ENCODE measurements at regions not wholly inside any gene's neighbourhood (a gene's known extent, or its start where the extent isn't known, plus 50 kb on each side); places are given as distances from the start of the nearest gene placed in this dataset.

DNA sequence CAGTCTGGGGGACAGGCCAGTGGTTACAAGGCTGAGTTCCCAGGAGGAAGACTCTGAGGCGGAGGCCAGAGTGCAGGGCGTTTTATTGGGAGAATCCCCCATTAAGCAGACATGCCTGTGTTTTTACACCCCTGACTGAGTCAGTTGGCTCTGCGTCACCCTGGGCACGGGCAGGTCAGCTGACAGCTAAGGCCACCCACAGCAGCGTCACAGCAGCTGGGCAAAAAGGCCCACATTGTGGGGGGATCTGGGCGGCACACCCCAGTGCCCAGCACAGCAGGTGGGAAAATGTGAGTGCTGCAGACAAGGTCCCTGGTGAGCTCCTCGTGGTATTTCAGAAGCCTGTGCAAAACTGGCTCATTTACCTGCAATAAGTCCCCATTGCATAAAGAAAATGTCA lies 184.7 kb downstream of the AACS start:
- Histone ChIP-seq H3K9me3 (ENCODE audit: insufficient read depth, low read depth) (no peaks in the 10 kb centered on the region), H3F3A (ENCODE audit: insufficient read depth, low read depth) (no peaks in the 10 kb centered on the region), H3K4me3 (no peak overlapping the region), H3K27ac (no peak overlapping the region), H2AFZ (no peak overlapping the region), H3K79me2 (ENCODE audit: low read depth) (no peaks in the 10 kb centered on the region), H3K9me2 (ENCODE audit: insufficient read depth) (no peaks in the 10 kb centered on the region), H3K36me3 (ENCODE audit: low read depth) (no peaks in the 10 kb centered on the region), H3K27me3 (ENCODE audit: insufficient read depth, low read depth) (peaks cover 97% of the 10 kb centered on the region), H4K20me1 (ENCODE audit: insufficient read depth) (no peaks in the 10 kb centered on the region), H3K4me1 (replicated peaks; ENCODE audit: insufficient read depth) (no peaks in the 10 kb centered on the region), H3K4me2 (no peak overlapping the region)
- ChIA-PET POLR2A (ENCODE audit: unreplicated experiment) (no interaction called here), CTCF (no interaction called here)
- TF ChIP-seq EZH2 (IDR thresholded peaks at IDR 0.05; ENCODE audit: low read depth), result no peak
- TF ChIP-seq, protein P1, sequence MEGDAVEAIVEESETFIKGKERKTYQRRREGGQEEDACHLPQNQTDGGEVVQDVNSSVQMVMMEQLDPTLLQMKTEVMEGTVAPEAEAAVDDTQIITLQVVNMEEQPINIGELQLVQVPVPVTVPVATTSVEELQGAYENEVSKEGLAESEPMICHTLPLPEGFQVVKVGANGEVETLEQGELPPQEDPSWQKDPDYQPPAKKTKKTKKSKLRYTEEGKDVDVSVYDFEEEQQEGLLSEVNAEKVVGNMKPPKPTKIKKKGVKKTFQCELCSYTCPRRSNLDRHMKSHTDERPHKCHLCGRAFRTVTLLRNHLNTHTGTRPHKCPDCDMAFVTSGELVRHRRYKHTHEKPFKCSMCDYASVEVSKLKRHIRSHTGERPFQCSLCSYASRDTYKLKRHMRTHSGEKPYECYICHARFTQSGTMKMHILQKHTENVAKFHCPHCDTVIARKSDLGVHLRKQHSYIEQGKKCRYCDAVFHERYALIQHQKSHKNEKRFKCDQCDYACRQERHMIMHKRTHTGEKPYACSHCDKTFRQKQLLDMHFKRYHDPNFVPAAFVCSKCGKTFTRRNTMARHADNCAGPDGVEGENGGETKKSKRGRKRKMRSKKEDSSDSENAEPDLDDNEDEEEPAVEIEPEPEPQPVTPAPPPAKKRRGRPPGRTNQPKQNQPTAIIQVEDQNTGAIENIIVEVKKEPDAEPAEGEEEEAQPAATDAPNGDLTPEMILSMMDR (conservative IDR thresholded peaks at IDR 0.05), result no peak
- intact Hi-C loops (cut with micrococcal nuclease; ENCODE audit: unreplicated experiment), result no loop called here
- no peak for DNase-seq
- no TSS peak for BruUV-seq (replicated peaks)

DNA sequence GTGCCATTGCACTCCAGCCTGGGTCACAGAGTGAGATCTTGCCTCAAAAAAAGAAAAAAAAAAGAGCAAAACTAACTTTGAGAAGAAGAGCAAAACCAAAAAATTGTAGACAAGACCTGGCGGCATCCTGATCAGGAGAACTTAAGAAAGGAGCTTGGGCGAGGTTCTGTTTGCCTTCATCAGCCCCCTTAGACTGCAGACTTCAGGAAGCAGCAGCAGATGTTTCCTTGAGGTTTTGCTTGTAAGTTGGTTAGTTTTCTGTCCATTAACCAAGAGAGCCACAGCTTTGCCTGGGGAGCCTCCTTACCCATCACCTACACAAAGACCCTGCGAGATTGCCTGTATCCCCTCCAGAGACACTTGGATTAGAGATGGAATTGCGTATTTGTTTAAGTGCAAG lies 189.0 kb downstream of the AACS start:
- Histone ChIP-seq H3K4me1 (replicated peaks; ENCODE audit: insufficient read depth) (no peaks in the 10 kb centered on the region), H3K27me3 (ENCODE audit: insufficient read depth, low read depth) (peaks cover 100% of the 10 kb centered on the region), H3K27ac (no peak overlapping the region), H3K79me2 (ENCODE audit: low read depth) (no peaks in the 10 kb centered on the region), H3K4me3 (no peak overlapping the region), H3K9me3 (ENCODE audit: insufficient read depth, low read depth) (no peaks in the 10 kb centered on the region), H3K36me3 (ENCODE audit: low read depth) (no peaks in the 10 kb centered on the region), H3K4me2 (no peak overlapping the region), H4K20me1 (ENCODE audit: insufficient read depth) (no peaks in the 10 kb centered on the region), H2AFZ (no peak overlapping the region), H3K9me2 (ENCODE audit: insufficient read depth) (no peaks in the 10 kb centered on the region), H3F3A (ENCODE audit: insufficient read depth, low read depth) (no peaks in the 10 kb centered on the region)
- BruUV-seq (replicated peaks), result no TSS peak
- no peak for TF ChIP-seq EZH2 (IDR thresholded peaks at IDR 0.05; ENCODE audit: low read depth)
- TF ChIP-seq, protein P1 (conservative IDR thresholded peaks at IDR 0.05), result no peak
- ChIA-PET CTCF (no interaction called here), POLR2A (ENCODE audit: unreplicated experiment) (no interaction called here)
- intact Hi-C loops (cut with micrococcal nuclease; ENCODE audit: unreplicated experiment), result no loop called here
- no peak for DNase-seq

DNA sequence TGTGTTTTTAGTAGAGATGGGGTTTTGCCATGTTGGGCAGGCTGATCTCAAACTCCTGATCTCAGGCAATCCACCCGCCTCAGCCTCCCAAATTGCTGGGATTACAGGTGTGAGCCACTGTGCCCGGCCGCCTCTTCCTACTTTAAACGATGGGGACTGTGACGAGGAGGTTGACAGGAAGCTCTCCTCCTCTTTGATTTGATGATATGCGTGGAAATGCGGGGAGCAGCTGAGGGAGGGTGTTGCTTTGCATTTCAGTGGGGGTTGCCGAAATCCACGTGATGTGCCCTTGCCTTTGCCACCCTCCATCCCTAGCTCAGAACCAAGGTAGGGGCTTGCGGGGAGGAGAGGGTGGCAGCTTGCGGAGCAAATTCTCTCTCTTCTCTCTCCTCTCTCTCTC lies 189.6 kb downstream of the AACS start:
- no peak for DNase-seq
- TF ChIP-seq, protein P1 (conservative IDR thresholded peaks at IDR 0.05), result no peak
- no peak for TF ChIP-seq EZH2 (IDR thresholded peaks at IDR 0.05; ENCODE audit: low read depth)
- Histone ChIP-seq H3K4me3 (no peak overlapping the region), H3K9me2 (ENCODE audit: insufficient read depth) (no peaks in the 10 kb centered on the region), H3K79me2 (ENCODE audit: low read depth) (no peaks in the 10 kb centered on the region), H3K27me3 (ENCODE audit: insufficient read depth, low read depth) (peaks cover 100% of the 10 kb centered on the region), H3F3A (ENCODE audit: insufficient read depth, low read depth) (no peaks in the 10 kb centered on the region), H4K20me1 (ENCODE audit: insufficient read depth) (no peaks in the 10 kb centered on the region), H3K27ac (no peak overlapping the region), H3K4me2 (no peak overlapping the region), H3K9me3 (ENCODE audit: insufficient read depth, low read depth) (no peaks in the 10 kb centered on the region), H3K4me1 (replicated peaks; ENCODE audit: insufficient read depth) (no peaks in the 10 kb centered on the region), H3K36me3 (ENCODE audit: low read depth) (no peaks in the 10 kb centered on the region), H2AFZ (no peak overlapping the region)
- ChIA-PET POLR2A (ENCODE audit: unreplicated experiment) (no interaction called here), CTCF (no interaction called here)
- intact Hi-C loops (cut with micrococcal nuclease; ENCODE audit: unreplicated experiment), result no loop called here
- BruUV-seq (replicated peaks), result no TSS peak
